WTC11 (cell line): ENCODE measurements at regions not wholly inside any gene's neighbourhood (a gene's known extent, or its start where the extent isn't known, plus 50 kb on each side); places are given as distances from the start of the nearest gene placed in this dataset.

Source experiments
- ATAC-seq: fragments of 200-7000 bp; cut with Tn5 transposase; 2 replicates; pipeline ENCODE4 v1.10.0; 2021; ENCODE audit warnings: mild to moderate bottlenecking, moderate library complexity
- CTCF ChIA-PET: fragments of 300-600 bp; sonication (Branson Sonifier 250); formaldehyde crosslinking; loops from one replicate; lab custom pipeline; 2021; ENCODE audit warnings: antibody characterized with exemption; lab: Charles Lee
- POLR2A ChIA-PET: fragments of 350-600 bp; sonication (Branson Sonifier 250); formaldehyde crosslinking; loops from one replicate; lab custom pipeline; 2021; ENCODE audit warnings: antibody characterized with exemption; lab: Charles Lee
- DNase-seq: peaks from one replicate; pipeline ENCODE4 v3.0.0; 2021; ENCODE audit warnings: low spot score
- H3K27ac Mint-ChIP-seq: 2 replicates; pipeline ENCODE4 v1.8.0; 2021; ENCODE audit warnings: mixed read lengths
- H3K27me3 Mint-ChIP-seq: 2 replicates; pipeline ENCODE4 v1.8.0; 2021; ENCODE audit warnings: low read depth, mild to moderate bottlenecking, moderate library complexity, mixed read lengths
- H3K36me3 Mint-ChIP-seq: 2 replicates; pipeline ENCODE4 v1.8.0; 2021; ENCODE audit warnings: mixed read lengths
- H3K4me1 Mint-ChIP-seq: 2 replicates; pipeline ENCODE4 v1.8.0; 2022; ENCODE audit warnings: mixed read lengths
- H3K4me3 Mint-ChIP-seq: 2 replicates; pipeline ENCODE4 v1.8.0; 2021; ENCODE audit warnings: mild to moderate bottlenecking, moderate library complexity, mixed read lengths
- H3K9me3 Mint-ChIP-seq: 2 replicates; pipeline ENCODE4 v1.8.0; 2021; ENCODE audit warnings: mixed read lengths
- ATF1 ChIP-seq: sonication (generic); formaldehyde crosslinking; IDR thresholded peaks from 2 replicates; pipeline ENCODE4 v1.8.1; 2023; ENCODE audit warnings: mild to moderate bottlenecking, moderate library complexity, missing genetic modification reagents
- CREB1 ChIP-seq: sonication (generic); formaldehyde crosslinking; IDR thresholded peaks from 2 replicates; pipeline ENCODE4 v1.8.0; 2023; ENCODE audit warnings: mild to moderate bottlenecking, missing genetic modification reagents
- CREM ChIP-seq: sonication (generic); formaldehyde crosslinking; IDR thresholded peaks from 2 replicates; pipeline ENCODE4 v1.8.1; 2022; ENCODE audit warnings: mild to moderate bottlenecking, missing genetic modification reagents, moderate library complexity
- FOXP1 ChIP-seq: sonication (generic); formaldehyde crosslinking; IDR thresholded peaks from 2 replicates; pipeline ENCODE4 v1.8.0; 2022; ENCODE audit warnings: missing genetic modification reagents, mild to moderate bottlenecking, moderate library complexity, borderline replicate concordance
- GABPB1 ChIP-seq: sonication (generic); formaldehyde crosslinking; IDR thresholded peaks from 2 replicates; pipeline ENCODE4 v1.8.1; 2023; ENCODE audit warnings: mild to moderate bottlenecking, missing genetic modification reagents
- IRF2 ChIP-seq: sonication (generic); formaldehyde crosslinking; IDR thresholded peaks from 2 replicates; pipeline ENCODE4 v1.8.0; 2022; ENCODE audit warnings: low read depth, missing genetic modification reagents, borderline replicate concordance
- NFE2L1 ChIP-seq: sonication (generic); formaldehyde crosslinking; IDR thresholded peaks from 2 replicates; pipeline ENCODE4 v1.8.1; 2023; ENCODE audit warnings: missing genetic modification reagents
- OVOL2 ChIP-seq: fragments of 250-450 bp; sonication (Bioruptor Pico); IDR thresholded peaks from 2 replicates; pipeline ENCODE4 v1.9.0; 2021; ENCODE audit warnings: mild to moderate bottlenecking, borderline replicate concordance
- TEAD4 ChIP-seq: sonication (generic); formaldehyde crosslinking; IDR thresholded peaks from 2 replicates; pipeline ENCODE4 v1.8.0; 2022; ENCODE audit warnings: mild to moderate bottlenecking, missing genetic modification reagents
- ZNF263 ChIP-seq: sonication (generic); formaldehyde crosslinking; IDR thresholded peaks from 2 replicates; pipeline ENCODE4 v1.8.1; 2022; ENCODE audit warnings: low read depth, mild to moderate bottlenecking, moderate library complexity, missing genetic modification reagents
- TF ChIP-seq, protein P1 (sequence below): sonication (generic); formaldehyde crosslinking; IDR thresholded peaks from 2 replicates; pipeline ENCODE4 v1.8.0; 2022; ENCODE audit warnings: missing genetic modification reagents
- TF ChIP-seq, protein P2 (sequence below): sonication (generic); formaldehyde crosslinking; IDR thresholded peaks from 2 replicates; pipeline ENCODE4 v1.8.0; 2022; ENCODE audit warnings: mild to moderate bottlenecking, missing genetic modification reagents
- TF ChIP-seq, protein P3 (sequence below): sonication (generic); formaldehyde crosslinking; conservative IDR thresholded peaks from 2 replicates; pipeline ENCODE4 v1.8.1; 2022; ENCODE audit warnings: mild to moderate bottlenecking, missing genetic modification reagents
- TF ChIP-seq, protein P4 (sequence below): fragments of 250-450 bp; sonication (Bioruptor Pico); IDR thresholded peaks from 2 replicates; pipeline ENCODE4 v1.9.0; 2021; ENCODE audit warnings: mild to moderate bottlenecking
- TF ChIP-seq, protein P5 (sequence below): sonication (generic); formaldehyde crosslinking; IDR thresholded peaks from 2 replicates; pipeline ENCODE4 v1.8.1; 2022; ENCODE audit warnings: low read depth, mild to moderate bottlenecking, moderate library complexity, missing genetic modification reagents, borderline replicate concordance
- TF ChIP-seq, protein P6 (sequence below): sonication (generic); formaldehyde crosslinking; IDR thresholded peaks from 2 replicates; pipeline ENCODE4 v1.8.0; 2022; ENCODE audit warnings: mild to moderate bottlenecking, missing genetic modification reagents
- TF ChIP-seq, protein P7 (sequence below): sonication (generic); formaldehyde crosslinking; IDR thresholded peaks from 2 replicates; pipeline ENCODE4 v1.8.0; 2022; ENCODE audit warnings: mild to moderate bottlenecking, missing genetic modification reagents
- TF ChIP-seq, protein P8 (sequence below): fragments of 250-450 bp; sonication (Bioruptor Pico); IDR thresholded peaks from 2 replicates; pipeline ENCODE4 v2.1.2; 2022; ENCODE audit warnings: mild to moderate bottlenecking, moderate library complexity

DNA sequence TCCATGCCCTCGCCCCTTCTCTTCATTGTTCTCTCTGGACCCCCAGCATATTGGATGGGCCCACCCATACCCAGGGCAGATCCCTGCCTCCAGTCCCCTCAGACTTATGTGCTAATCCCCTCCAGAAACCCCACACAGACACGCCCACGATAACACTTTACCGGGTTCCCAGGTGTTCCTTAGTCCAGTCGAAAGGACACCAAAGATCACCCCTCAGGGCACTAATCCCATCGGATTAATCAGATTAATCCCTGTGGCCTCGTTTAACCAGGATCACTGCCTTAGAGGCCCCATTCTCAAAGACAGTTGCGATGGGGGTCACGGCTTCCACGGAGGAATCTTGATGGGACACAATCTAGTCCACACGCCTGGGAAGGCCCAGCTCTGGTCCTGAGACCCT, 80.8 kb downstream of the SHANK2 start (continued):
- TF ChIP-seq, protein P1, sequence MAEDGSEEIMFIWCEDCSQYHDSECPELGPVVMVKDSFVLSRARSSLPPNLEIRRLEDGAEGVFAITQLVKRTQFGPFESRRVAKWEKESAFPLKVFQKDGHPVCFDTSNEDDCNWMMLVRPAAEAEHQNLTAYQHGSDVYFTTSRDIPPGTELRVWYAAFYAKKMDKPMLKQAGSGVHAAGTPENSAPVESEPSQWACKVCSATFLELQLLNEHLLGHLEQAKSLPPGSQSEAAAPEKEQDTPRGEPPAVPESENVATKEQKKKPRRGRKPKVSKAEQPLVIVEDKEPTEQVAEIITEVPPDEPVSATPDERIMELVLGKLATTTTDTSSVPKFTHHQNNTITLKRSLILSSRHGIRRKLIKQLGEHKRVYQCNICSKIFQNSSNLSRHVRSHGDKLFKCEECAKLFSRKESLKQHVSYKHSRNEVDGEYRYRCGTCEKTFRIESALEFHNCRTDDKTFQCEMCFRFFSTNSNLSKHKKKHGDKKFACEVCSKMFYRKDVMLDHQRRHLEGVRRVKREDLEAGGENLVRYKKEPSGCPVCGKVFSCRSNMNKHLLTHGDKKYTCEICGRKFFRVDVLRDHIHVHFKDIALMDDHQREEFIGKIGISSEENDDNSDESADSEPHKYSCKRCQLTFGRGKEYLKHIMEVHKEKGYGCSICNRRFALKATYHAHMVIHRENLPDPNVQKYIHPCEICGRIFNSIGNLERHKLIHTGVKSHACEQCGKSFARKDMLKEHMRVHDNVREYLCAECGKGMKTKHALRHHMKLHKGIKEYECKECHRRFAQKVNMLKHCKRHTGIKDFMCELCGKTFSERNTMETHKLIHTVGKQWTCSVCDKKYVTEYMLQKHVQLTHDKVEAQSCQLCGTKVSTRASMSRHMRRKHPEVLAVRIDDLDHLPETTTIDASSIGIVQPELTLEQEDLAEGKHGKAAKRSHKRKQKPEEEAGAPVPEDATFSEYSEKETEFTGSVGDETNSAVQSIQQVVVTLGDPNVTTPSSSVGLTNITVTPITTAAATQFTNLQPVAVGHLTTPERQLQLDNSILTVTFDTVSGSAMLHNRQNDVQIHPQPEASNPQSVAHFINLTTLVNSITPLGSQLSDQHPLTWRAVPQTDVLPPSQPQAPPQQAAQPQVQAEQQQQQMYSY (CRISPR knock-in tag): no peak
- TF ChIP-seq IRF2: no peak
- TF ChIP-seq, protein P2, sequence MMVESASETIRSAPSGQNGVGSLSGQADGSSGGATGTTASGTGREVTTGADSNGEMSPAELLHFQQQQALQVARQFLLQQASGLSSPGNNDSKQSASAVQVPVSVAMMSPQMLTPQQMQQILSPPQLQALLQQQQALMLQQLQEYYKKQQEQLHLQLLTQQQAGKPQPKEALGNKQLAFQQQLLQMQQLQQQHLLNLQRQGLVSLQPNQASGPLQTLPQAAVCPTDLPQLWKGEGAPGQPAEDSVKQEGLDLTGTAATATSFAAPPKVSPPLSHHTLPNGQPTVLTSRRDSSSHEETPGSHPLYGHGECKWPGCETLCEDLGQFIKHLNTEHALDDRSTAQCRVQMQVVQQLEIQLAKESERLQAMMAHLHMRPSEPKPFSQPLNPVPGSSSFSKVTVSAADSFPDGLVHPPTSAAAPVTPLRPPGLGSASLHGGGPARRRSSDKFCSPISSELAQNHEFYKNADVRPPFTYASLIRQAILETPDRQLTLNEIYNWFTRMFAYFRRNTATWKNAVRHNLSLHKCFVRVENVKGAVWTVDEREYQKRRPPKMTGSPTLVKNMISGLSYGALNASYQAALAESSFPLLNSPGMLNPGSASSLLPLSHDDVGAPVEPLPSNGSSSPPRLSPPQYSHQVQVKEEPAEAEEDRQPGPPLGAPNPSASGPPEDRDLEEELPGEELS (CRISPR knock-in tag): no peak
- TF ChIP-seq, protein P3, sequence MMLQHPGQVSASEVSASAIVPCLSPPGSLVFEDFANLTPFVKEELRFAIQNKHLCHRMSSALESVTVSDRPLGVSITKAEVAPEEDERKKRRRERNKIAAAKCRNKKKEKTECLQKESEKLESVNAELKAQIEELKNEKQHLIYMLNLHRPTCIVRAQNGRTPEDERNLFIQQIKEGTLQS (CRISPR knock-in tag): no peak
- TF ChIP-seq, protein P4, sequence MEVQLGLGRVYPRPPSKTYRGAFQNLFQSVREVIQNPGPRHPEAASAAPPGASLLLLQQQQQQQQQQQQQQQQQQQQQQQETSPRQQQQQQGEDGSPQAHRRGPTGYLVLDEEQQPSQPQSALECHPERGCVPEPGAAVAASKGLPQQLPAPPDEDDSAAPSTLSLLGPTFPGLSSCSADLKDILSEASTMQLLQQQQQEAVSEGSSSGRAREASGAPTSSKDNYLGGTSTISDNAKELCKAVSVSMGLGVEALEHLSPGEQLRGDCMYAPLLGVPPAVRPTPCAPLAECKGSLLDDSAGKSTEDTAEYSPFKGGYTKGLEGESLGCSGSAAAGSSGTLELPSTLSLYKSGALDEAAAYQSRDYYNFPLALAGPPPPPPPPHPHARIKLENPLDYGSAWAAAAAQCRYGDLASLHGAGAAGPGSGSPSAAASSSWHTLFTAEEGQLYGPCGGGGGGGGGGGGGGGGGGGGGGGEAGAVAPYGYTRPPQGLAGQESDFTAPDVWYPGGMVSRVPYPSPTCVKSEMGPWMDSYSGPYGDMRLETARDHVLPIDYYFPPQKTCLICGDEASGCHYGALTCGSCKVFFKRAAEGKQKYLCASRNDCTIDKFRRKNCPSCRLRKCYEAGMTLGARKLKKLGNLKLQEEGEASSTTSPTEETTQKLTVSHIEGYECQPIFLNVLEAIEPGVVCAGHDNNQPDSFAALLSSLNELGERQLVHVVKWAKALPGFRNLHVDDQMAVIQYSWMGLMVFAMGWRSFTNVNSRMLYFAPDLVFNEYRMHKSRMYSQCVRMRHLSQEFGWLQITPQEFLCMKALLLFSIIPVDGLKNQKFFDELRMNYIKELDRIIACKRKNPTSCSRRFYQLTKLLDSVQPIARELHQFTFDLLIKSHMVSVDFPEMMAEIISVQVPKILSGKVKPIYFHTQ (CRISPR knock-in tag): no peak

DNA sequence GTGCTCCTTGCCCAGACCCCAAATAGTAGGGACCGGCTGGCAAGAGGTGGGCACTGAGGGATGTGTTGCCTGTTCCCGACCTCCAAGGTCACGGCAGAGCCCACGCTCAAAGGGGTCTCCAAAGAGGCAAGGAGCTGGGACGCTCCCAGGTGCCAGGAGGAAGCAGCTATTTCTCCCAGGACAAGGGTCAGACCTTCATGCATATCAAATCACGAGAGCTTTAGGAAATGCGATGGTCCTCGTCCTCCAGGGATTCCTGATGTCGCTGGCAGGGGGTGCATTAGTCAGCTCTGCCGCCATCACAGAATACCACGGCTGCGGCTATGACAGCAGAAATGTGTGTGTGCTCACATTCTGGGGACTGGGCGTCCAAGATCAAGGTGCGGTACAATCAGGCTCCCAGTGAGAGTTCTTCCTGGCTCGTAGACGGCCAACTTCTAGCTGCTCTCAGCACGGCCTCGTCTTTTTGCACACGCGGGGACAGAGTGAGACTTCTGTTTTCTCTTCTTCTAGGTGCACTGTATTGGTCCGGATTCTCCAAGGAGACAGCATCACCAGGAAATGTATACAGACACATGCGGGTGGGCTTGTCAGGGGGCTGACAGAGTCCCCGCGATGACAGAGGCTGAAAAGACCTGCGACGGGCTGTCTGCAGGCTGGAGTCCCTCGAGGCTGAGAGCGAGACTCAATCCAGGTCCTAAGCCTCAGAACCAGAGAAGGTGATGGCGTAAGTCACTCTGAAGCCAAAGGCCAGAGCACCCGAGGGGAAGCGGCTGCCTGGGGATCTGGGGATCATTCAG, 81.6 kb downstream of the SHANK2 start:
- POLR2A ChIA-PET: interaction anchor here (1.0 kb wide), 1 partner anchor 14 kb away, joined by 4 read pairs; no protein-coding TSS in a partner anchor
- DNase-seq (no peak), ATAC-seq (no peak)
- Mint-ChIP-seq H3K27me3 (no peaks in the 10 kb centered on the region), H3K4me1 (peaks cover 34% of the 10 kb centered on the region), H3K4me3 (no peak overlapping the region), H3K9me3 (peaks cover 2% of the 10 kb centered on the region; the same call in 1 of the 2 replicates), H3K27ac (no peak overlapping the region; the same call in 1 of the 2 replicates), H3K36me3 (peaks cover 22% of the 10 kb centered on the region)
- TF ChIP-seq, protein P5, sequence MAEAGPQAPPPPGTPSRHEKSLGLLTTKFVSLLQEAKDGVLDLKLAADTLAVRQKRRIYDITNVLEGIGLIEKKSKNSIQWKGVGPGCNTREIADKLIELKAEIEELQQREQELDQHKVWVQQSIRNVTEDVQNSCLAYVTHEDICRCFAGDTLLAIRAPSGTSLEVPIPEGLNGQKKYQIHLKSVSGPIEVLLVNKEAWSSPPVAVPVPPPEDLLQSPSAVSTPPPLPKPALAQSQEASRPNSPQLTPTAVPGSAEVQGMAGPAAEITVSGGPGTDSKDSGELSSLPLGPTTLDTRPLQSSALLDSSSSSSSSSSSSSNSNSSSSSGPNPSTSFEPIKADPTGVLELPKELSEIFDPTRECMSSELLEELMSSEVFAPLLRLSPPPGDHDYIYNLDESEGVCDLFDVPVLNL (CRISPR knock-in tag): no peak
- no peak for TF ChIP-seq CREB1 (CRISPR knock-in tag)
- CTCF ChIA-PET: interaction anchor here (0.9 to 1.0 kb wide), 2 partner anchors 36 to 50 kb away, joined by 3 to 8 read pairs; no protein-coding TSS in a partner anchor

DNA sequence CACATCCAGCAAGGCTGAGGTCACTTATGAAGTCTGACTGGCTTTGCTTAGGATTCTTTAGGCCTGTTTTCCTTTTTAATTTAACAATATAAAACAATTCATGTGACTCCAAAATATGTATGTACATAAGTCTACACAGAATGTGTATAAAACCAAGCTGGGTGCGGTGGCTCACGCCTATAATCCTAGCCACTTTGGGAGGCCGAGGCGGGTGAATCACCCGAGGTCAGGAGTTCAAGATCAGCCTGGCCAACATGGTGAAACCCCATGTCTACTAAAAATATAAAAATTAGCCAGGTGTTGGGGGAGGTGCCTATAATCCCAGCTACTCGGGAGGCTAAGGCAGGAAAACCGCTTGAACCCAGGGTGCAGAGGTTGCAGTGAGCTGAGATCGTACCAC, 83.1 kb downstream of the SHANK2 start:
- no peak overlapping the region for H3K27ac Mint-ChIP-seq
- H3K27me3 Mint-ChIP-seq: no peaks in the 10 kb centered on the region
- H3K9me3 Mint-ChIP-seq: no peaks in the 10 kb centered on the region
- ATAC-seq: no peak
- no peak overlapping the region for H3K4me3 Mint-ChIP-seq
- peaks cover 22% of the 10 kb centered on the region for H3K4me1 Mint-ChIP-seq
- ChIA-PET POLR2A (interaction anchor here (0.6 kb wide), 1 partner anchor 30 kb away, joined by 4 read pairs; no protein-coding TSS in a partner anchor), CTCF (interaction anchor here (0.6 kb wide), 1 partner anchor 647 kb away, joined by 3 read pairs; no protein-coding TSS in a partner anchor)
- TF ChIP-seq ATF1 (CRISPR knock-in tag) (no peak), NFE2L1 (no peak), FOXP1 (CRISPR knock-in tag) (no peak), GABPB1 (no peak), OVOL2 (CRISPR knock-in tag) (no peak), ZNF263 (CRISPR knock-in tag) (no peak), TEAD4 (no peak), CREM (CRISPR knock-in tag) (no peak)
- TF ChIP-seq, protein P6, sequence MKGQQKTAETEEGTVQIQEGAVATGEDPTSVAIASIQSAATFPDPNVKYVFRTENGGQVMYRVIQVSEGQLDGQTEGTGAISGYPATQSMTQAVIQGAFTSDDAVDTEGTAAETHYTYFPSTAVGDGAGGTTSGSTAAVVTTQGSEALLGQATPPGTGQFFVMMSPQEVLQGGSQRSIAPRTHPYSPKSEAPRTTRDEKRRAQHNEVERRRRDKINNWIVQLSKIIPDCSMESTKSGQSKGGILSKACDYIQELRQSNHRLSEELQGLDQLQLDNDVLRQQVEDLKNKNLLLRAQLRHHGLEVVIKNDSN (CRISPR knock-in tag): no peak
- TF ChIP-seq, protein P7, sequence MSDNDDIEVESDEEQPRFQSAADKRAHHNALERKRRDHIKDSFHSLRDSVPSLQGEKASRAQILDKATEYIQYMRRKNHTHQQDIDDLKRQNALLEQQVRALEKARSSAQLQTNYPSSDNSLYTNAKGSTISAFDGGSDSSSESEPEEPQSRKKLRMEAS: no peak
- TF ChIP-seq, protein P8, sequence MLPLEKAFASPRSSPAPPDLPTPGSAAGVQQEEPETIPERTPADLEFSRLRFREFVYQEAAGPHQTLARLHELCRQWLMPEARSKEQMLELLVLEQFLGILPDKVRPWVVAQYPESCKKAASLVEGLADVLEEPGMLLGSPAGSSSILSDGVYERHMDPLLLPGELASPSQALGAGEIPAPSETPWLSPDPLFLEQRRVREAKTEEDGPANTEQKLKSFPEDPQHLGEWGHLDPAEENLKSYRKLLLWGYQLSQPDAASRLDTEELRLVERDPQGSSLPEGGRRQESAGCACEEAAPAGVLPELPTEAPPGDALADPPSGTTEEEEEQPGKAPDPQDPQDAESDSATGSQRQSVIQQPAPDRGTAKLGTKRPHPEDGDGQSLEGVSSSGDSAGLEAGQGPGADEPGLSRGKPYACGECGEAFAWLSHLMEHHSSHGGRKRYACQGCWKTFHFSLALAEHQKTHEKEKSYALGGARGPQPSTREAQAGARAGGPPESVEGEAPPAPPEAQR (CRISPR knock-in tag): no peak
- TF ChIP-seq, protein P3 (CRISPR knock-in tag): no peak
- H3K36me3 Mint-ChIP-seq: peaks cover 20% of the 10 kb centered on the region
- no peak for DNase-seq
